DND-41 (cell line): ENCODE measurements at regions not wholly inside any gene's neighbourhood (a gene's known extent, or its start where the extent isn't known, plus 50 kb on each side); places are given as distances from the start of the nearest gene placed in this dataset.

ENCODE experiments used
- ATAC-seq: fragments of 200-7000 bp; cut with Tn5 transposase; 3 replicates; pipeline ENCODE4 v1.9.1; 2021; ENCODE audit warnings: low read depth; ENCODE audit not compliant: insufficient read depth
- DNase-seq: peaks from one replicate; pipeline ENCODE4 v3.0.0-alpha.2; 2020
- H2AFZ ChIP-seq: 2 replicates; pipeline ENCODE4 v1.6.0; 2012; ENCODE audit warnings: low read depth, low read length
- H3K27ac ChIP-seq: 2 replicates; pipeline ENCODE4 v1.5.1; 2012; ENCODE audit warnings: low read length, inconsistent platforms
- H3K27me3 ChIP-seq: fragments of 200-600 bp; sonication (generic); 2 replicates; pipeline ENCODE4 v1.6.0; 2012; ENCODE audit warnings: low read length, mild to moderate bottlenecking, inconsistent platforms; ENCODE audit not compliant: insufficient read depth, poor library complexity
- H3K36me3 ChIP-seq: 2 replicates; pipeline ENCODE4 v1.5.1; 2012; ENCODE audit warnings: low read length, inconsistent platforms; ENCODE audit not compliant: insufficient read depth
- H3K4me1 ChIP-seq: 2 replicates; pipeline ENCODE4 v1.5.1; 2012; ENCODE audit warnings: mild to moderate bottlenecking, low read length; ENCODE audit not compliant: insufficient read depth
- H3K4me2 ChIP-seq: 2 replicates; pipeline ENCODE4 v1.6.0; 2012; ENCODE audit warnings: mild to moderate bottlenecking, moderate library complexity, low read length, inconsistent platforms; ENCODE audit not compliant: insufficient read depth
- H3K4me3 ChIP-seq, 2 experiments: fragments of 200-600 bp in 1 of 2; shearing (Covaris generic) in 1 of 2; 2 replicates each; pipeline ENCODE4 v1.5.1; 2012 to 2016; ENCODE audit warnings: inconsistent platforms in 2 of 2, low read length in 2 of 2, mild to moderate bottlenecking in 2 of 2, low read depth in 1 of 2, moderate library complexity in 1 of 2
- H3K79me2 ChIP-seq: 2 replicates; pipeline ENCODE4 v1.6.0; 2012; ENCODE audit warnings: low read length, inconsistent platforms; ENCODE audit not compliant: insufficient read depth
- H3K9ac ChIP-seq: 2 replicates; pipeline ENCODE4 v1.6.0; 2012; ENCODE audit warnings: low read depth, mild to moderate bottlenecking, inconsistent platforms, low read length, moderate library complexity
- H3K9me3 ChIP-seq: 2 replicates; pipeline ENCODE4 v1.5.1; 2012; ENCODE audit warnings: low read length, moderate library complexity, mild to moderate bottlenecking, inconsistent platforms; ENCODE audit not compliant: insufficient read depth, severe bottlenecking
- H4K20me1 ChIP-seq: 2 replicates; pipeline ENCODE4 v1.6.0; 2012; ENCODE audit warnings: low read length; ENCODE audit not compliant: insufficient read depth
- EZH2 ChIP-seq: IDR thresholded peaks from 3 replicates; pipeline ENCODE4 v1.6.1; 2012; ENCODE audit warnings: borderline replicate concordance, low read depth, mild to moderate bottlenecking, moderate library complexity, low read length, inconsistent platforms; ENCODE audit not compliant: severe bottlenecking
- TF ChIP-seq, protein P1 (sequence below): IDR thresholded peaks from 2 replicates; pipeline ENCODE4 v1.5.1; 2012; ENCODE audit warnings: borderline replicate concordance, low read length, moderate library complexity, mild to moderate bottlenecking; ENCODE audit not compliant: poor library complexity, severe bottlenecking; ENCODE audit errors: extremely low read depth

DNA sequence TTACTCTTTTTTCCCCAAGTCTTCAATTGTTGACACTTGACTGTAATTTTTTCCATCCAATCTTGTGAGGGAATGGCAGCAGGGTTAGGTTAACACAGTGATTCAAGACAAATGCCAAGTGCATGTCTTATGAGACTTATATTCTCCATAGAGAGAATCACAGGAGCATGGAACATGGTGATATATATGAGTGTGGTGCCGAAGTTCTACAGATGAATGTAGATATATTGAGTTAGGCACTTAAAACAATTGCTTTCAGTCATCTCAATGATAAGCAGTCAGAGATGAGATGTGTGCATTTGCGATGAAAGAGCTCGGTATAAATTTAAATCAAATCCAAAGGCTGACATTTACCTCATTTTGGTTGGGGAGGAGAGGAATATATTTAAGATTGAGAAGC lies 211.2 kb downstream of the CDH10 start:
- no peak for DNase-seq
- Histone ChIP-seq H3K4me2 (no peak overlapping the region), H3K27ac (no peak overlapping the region), H3K27me3 (no peaks in the 10 kb centered on the region), H3K4me3 (no peak overlapping the region), H4K20me1 (no peaks in the 10 kb centered on the region), H3K9ac (no peak overlapping the region), H2AFZ (no peak overlapping the region), H3K4me1 (no peaks in the 10 kb centered on the region), H3K79me2 (no peaks in the 10 kb centered on the region), H3K36me3 (no peaks in the 10 kb centered on the region), H3K9me3 (no peaks in the 10 kb centered on the region)
- TF ChIP-seq, protein P1, sequence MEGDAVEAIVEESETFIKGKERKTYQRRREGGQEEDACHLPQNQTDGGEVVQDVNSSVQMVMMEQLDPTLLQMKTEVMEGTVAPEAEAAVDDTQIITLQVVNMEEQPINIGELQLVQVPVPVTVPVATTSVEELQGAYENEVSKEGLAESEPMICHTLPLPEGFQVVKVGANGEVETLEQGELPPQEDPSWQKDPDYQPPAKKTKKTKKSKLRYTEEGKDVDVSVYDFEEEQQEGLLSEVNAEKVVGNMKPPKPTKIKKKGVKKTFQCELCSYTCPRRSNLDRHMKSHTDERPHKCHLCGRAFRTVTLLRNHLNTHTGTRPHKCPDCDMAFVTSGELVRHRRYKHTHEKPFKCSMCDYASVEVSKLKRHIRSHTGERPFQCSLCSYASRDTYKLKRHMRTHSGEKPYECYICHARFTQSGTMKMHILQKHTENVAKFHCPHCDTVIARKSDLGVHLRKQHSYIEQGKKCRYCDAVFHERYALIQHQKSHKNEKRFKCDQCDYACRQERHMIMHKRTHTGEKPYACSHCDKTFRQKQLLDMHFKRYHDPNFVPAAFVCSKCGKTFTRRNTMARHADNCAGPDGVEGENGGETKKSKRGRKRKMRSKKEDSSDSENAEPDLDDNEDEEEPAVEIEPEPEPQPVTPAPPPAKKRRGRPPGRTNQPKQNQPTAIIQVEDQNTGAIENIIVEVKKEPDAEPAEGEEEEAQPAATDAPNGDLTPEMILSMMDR = no peak
- no peak for TF ChIP-seq EZH2
- no peak for ATAC-seq
